ENCODE measurements at regions not wholly inside any gene's neighbourhood (a gene's known extent, or its start where the extent isn't known, plus 50 kb on each side); places are given as distances from the start of the nearest gene placed in this dataset.

GRCh38 chr6:133612459-133612858 lies 276.5 kb upstream of the TCF21 start:
- Histone ChIP-seq H3K9ac (replicated peaks; ENCODE audit: extremely low read depth, insufficient read depth, low read length) (no peak overlapping the region), H3K36me3 (ENCODE audit: control insufficient read depth in 2 of 2, extremely low read depth in 1 of 2, insufficient read depth in 2 of 2, low read length in 2 of 2) (no peaks in the 10 kb centered on the region), H2AFZ (ENCODE audit: low read depth, low read length) (no peak overlapping the region), H3K4me3 (replicated peaks in 1 of 3; ENCODE audit: insufficient read depth in 1 of 3, low read depth in 1 of 3, low read length in 3 of 3) (no peak overlapping the region), H3K27me3 (ENCODE audit: control insufficient read depth in 2 of 2, insufficient read depth in 2 of 2, low read length in 2 of 2) (no peaks in the 10 kb centered on the region), H4K20me1 (replicated peaks; ENCODE audit: control insufficient read depth, extremely low read depth, insufficient read depth, low read length) (no peaks in the 10 kb centered on the region), H3K4me1 (ENCODE audit: control insufficient read depth, extremely low read depth, insufficient read depth, low read length) (peaks cover 5% of the 10 kb centered on the region), H3K79me2 (ENCODE audit: control insufficient read depth, insufficient read depth, low read length) (no peaks in the 10 kb centered on the region), H3K27ac (ENCODE audit: insufficient read depth, low read depth, low read length) (no peak overlapping the region), H3K9me1 (replicated peaks; ENCODE audit: control insufficient read depth, extremely low read depth, insufficient read depth, low read length) (no peaks in the 10 kb centered on the region), H3K4me2 (ENCODE audit: insufficient read depth, low read length) (no peak overlapping the region), H3K9me3 (replicated peaks; ENCODE audit: control insufficient read depth, insufficient read depth, low read length) (no peaks in the 10 kb centered on the region)
- intact Hi-C loops (cut with micrococcal nuclease) = no loop called here
- no peak for FAIRE-seq
- no peak for TF ChIP-seq POLR2A (IDR thresholded peaks at IDR 0.05; ENCODE audit: low read depth, low read length)
- TF ChIP-seq MYC (IDR thresholded peaks at IDR 0.05; ENCODE audit: low read depth, low read length) = no peak
- no peak for TF ChIP-seq JUN (IDR thresholded peaks at IDR 0.05; ENCODE audit: borderline replicate concordance, insufficient read depth, insufficient read length, low read depth)
- TF ChIP-seq GATA2 (IDR thresholded peaks at IDR 0.05; ENCODE audit: insufficient read depth, insufficient read length, low read depth, low read length) = no peak
- TF ChIP-seq CTCF (IDR thresholded peaks at IDR 0.05; ENCODE audit: extremely low read depth in 1 of 2, insufficient read depth in 1 of 2, low read depth in 1 of 2, low read length in 2 of 2) = no peak
- no peak for TF ChIP-seq FOS (IDR thresholded peaks at IDR 0.05; ENCODE audit: borderline replicate concordance, insufficient read depth, low read length)
- TF ChIP-seq POLR2AphosphoS5 (IDR thresholded peaks at IDR 0.05; ENCODE audit: insufficient read depth, low read depth, low read length) = no peak
- TF ChIP-seq, protein P1, sequence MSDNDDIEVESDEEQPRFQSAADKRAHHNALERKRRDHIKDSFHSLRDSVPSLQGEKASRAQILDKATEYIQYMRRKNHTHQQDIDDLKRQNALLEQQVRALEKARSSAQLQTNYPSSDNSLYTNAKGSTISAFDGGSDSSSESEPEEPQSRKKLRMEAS (IDR thresholded peaks at IDR 0.05; ENCODE audit: insufficient read depth, insufficient read length) = no peak
- TF ChIP-seq EZH2 (IDR thresholded peaks at IDR 0.05; ENCODE audit: borderline replicate concordance, low read depth, low read length, severe bottlenecking) = no peak
- ChIA-PET POLR2A (no interaction called here), CTCF (interaction anchor here (0.7 kb wide), 1 partner anchor 14 kb away, joined by 3 read pairs; no protein-coding TSS in a partner anchor)
- dilution Hi-C loops (cut with MboI; ENCODE audit: extremely low pct_ligation_motif_present, low sequenced_read_pairs) = no loop called here
- BruUV-seq (replicated peaks) = no TSS peak
- DNase-seq (ENCODE audit: low read depth, low spot score) = no peak
